ENCODE measurements at regions not wholly inside any gene's neighbourhood (a gene's known extent, or its start where the extent isn't known, plus 50 kb on each side); places are given as distances from the start of the nearest gene placed in this dataset.
"Not testable (repeated sequence)": the region's sequence is repeated elsewhere in the genome, so short reads cannot be mapped to it uniquely, and the experiment has no call there.

GRCh38 chr4:22573198-22573597 lies 57.3 kb upstream of the ADGRA3 start:
- no peak overlapping the region for H3K4me3 ChIP-seq (ENCODE audit: low read length)
- no peak for DNase-seq (ENCODE audit: low read depth, low spot score)

GRCh38 chr4:22573641-22574040 lies 57.8 kb upstream of the ADGRA3 start:
- H3K4me3 ChIP-seq (ENCODE audit: low read length) = no peak overlapping the region
- no peak for DNase-seq (ENCODE audit: low read depth, low spot score)

- H3K4me3 ChIP-seq (ENCODE audit: low read length) = no peak overlapping the region
- DNase-seq (ENCODE audit: low read depth, low spot score) = no peak
These were observed 58.6 kb upstream of the ADGRA3 start for GRCh38 chr4:22574424-22574823.

- no peak overlapping the region for H3K4me3 ChIP-seq (ENCODE audit: low read length)
- DNase-seq (ENCODE audit: low read depth, low spot score) = no peak
These were observed 59.0 kb upstream of the ADGRA3 start for GRCh38 chr4:22574880-22575279.

DNA sequence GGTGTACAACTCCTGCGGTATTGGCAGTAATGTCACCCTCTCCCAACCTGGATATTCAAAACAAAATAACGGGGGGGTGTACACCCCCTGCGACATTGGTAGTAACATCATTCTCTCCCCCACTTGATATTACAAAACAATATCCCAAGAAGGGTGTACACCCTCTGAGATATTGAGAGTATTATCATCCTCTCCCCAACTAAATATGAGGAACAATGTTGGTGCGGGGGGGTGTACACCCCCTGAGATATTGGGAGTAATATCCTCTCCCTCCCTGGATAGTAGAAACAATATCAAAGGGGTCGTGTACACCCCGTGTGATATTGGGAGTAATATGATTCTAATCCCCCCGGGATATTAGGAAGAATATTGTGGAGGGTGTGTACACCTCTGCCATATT lies 71.4 kb upstream of the ADGRA3 start:
- no peak overlapping the region for H3K4me3 ChIP-seq (ENCODE audit: low read length)
- no peak for DNase-seq (ENCODE audit: low read depth, low spot score)

DNA sequence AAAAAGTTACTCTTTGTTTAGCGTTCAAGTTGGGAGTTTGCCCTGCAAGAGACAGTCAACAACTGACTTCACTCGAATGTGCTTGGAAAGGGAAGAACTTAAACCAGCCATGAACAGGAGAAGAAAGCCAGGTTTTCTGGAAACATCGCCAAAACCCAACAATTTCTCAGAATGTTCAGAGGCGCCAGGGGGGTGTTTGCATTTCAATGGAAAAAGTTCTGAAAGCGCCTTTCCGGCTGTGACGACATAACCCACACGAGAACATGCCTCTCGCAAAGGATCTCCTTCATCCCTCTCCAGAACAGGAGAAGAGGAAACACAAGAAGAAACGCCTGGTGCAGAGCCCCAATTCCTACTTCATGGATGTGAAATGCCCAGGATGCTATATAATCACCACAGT lies 78.1 kb upstream of the ADGRA3 start:
- H3K4me3 ChIP-seq (ENCODE audit: low read length) = no peak overlapping the region
- DNase-seq (ENCODE audit: low read depth, low spot score) = no peak

DNA sequence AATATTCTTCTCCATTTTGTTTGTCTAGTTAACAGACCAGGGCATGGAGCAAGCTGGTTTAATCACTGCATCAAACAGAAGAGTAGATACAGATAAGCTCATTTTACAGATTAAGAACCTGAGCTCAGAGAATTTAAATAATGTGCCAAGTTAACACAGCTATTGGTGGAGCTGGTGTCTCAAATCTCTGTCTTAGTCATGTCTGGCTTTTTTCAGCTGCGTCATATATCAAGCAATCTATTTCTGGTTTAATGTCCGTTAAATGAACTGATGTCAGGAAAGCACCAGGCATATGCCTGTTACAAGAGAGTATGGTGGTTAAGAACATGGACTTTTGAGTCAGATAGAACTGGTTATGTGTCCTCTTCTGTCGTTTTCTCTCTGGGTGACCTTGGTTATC lies 79.8 kb upstream of the ADGRA3 start:
- H3K4me3 ChIP-seq (ENCODE audit: low read length) = no peak overlapping the region
- DNase-seq (ENCODE audit: low read depth, low spot score) = no peak

- no peak for DNase-seq (ENCODE audit: low read depth, low spot score)
- H3K4me3 ChIP-seq (ENCODE audit: low read length) = no peak overlapping the region
These were observed 80.5 kb upstream of the ADGRA3 start for GRCh38 chr4:22596409-22596808.

GRCh38 chr4:22597471-22597870 lies 81.6 kb upstream of the ADGRA3 start:
- DNase-seq (ENCODE audit: low read depth, low spot score) = no peak
- H3K4me3 ChIP-seq (ENCODE audit: low read length) = no peak overlapping the region

DNA sequence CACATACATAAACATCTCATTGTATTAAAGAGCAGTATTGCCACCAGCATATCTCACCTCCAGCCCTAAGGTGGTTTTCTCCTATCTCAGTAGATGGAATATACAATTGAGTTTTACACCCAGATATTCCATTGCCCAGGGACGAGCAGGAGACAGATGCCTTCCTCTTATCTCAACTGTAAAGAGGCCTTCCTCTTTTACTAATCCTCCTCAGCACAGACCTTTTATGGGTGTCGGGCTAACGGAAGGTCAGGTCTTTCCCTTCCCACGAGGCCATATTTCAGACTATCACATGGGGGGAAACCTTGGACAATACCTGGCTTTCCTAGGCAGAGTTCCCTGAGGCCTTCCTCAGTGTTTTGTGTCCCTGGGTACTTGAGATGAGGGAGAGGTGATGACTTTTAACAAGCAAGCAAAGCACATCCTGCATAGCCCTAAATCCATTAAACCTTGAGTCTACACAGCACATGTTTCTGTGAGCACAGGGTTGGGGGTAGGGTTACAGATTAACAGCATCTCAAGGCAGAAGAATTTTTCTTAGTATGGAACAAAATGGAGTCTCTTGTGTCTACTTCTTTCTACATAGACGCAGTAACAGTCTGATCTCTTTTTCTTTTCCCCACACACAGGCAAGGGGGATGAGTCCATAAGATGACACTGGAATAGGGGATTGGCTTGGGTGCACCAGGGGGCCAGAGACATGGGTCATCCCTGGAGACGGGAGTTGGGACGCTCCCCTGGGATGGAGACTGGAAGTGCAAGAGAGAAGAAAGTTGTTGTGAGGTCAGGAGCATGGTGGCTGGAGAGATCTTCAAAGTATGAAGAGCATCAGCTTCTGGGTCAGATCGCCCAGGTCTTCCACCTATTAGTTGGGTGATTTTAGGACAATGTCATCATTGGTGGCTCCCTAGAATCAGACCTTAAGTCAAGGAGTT lies 82.5 kb upstream of the ADGRA3 start:
- not testable (repeated sequence) for H3K4me3 ChIP-seq (ENCODE audit: low read length); DNase-seq (ENCODE audit: low read depth, low spot score)

DNA sequence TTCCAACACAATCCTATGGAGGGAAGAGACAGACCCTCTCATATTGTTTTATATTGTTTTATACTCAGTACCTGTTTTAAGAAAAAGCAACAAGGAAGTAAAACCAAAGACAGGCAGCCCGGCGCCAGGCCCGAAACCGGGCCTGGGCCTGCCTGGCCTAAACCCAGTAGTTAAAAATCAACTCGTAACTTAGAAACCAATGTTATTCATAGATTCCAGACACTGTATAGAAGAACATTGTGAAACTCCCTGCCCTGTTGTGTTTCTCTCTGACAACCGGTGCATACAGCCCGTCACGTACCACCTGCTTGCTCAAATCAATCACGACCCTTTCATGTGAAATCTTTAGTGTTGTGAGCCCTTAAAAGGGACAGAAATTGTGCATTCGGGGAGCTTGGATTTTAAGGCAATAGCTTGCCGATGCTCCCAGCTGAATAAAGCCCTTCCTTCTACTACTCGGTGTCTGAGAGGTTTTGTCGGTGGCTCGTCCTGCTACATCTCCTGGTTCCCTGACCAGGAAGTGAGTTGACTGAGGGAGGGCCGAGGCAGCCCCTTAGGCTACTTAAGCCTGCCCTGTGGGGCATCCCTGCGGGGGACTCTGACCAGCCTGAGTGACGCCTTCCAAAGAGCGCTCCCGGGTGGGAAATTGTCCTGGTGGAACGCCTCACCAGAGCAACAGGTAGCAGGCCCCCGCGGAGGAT lies 83.5 kb upstream of the ADGRA3 start:
- not testable (repeated sequence) for H3K4me3 ChIP-seq (ENCODE audit: low read length); DNase-seq (ENCODE audit: low read depth, low spot score)

DNA sequence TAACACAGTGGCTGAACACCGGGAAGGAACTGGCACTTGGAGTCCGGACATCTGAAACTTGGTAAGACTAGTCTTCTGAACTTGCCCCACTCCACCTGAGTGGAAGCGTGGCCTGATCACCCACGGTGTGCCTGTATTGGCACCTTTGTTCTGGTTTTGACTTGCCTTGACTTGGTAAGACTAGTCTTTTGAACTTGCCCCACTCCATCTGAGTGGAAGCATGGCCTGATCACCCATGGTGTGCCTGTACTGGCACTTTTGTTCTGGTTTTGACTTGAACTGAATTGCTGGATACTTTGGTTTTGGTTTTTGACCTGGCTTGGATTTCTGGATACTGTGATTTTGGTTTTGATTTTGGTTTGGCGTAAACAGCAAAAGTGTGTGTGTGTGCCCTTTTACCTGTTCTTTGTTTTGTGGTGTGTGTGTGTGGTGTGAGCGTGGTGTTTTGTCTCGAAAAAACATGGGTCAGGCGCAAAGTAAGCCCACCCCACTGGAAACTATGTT lies 84.1 kb upstream of the ADGRA3 start:
- not testable (repeated sequence) for H3K4me3 ChIP-seq (ENCODE audit: low read length); DNase-seq (ENCODE audit: low read depth, low spot score)

- not testable (repeated sequence) for H3K4me3 ChIP-seq (ENCODE audit: low read length); DNase-seq (ENCODE audit: low read depth, low spot score)
These were observed 85.8 kb upstream of the ADGRA3 start for GRCh38 chr4:22601638-22602037.

DNA sequence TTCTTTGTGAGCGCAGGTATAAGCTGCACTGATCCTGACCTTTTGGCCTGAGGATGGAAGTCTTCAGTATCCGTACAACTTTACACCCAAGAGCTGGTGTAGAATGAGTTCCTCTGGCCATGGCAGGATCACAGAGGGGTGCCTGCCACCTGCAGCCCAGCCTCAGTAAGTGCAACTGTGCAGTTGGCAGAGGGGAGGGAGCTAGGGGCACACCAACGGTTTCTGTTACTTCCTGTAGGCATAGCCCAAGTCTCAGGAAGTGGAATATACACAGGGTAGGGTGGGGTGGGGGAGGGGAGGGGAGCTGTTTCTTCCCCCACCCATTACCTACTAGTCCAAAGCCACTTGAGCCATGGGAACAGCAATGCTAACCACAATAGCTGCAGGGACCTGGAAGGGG lies 85.4 kb upstream of the GBA3 start:
- DNase-seq (ENCODE audit: low read depth, low spot score) = peak; percentile 92
- no peak overlapping the region for H3K4me3 ChIP-seq (ENCODE audit: low read length)

DNA sequence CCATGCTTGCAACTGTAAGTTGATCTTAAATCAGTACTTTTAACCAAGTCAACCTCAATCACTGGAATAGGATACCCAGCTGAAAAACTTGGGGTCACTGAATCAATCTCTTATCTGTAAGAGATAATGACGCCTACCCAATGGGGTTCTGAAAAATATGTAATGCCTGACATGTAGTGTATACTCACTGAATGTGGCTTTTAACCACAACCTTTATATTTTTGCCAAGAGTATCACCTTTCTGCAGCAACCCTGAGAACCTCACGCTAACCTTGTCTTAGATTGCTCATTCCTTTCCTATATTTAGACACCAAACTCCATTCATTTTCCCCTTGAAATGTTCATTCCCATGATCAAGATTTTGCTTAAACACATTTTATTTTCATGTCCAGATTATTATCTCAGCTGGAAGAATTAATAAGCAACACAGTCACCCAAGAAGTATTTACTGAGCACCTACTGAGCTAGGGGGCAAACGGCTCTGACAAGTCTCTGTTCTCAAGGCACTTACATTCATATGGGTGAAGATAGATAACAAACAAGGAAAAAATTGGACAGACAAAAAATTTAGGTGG lies 82.7 kb upstream of the GBA3 start:
- DNase-seq (ENCODE audit: low read depth, low spot score); H3K4me3 ChIP-seq (ENCODE audit: low read length): not testable (repeated sequence)

DNA sequence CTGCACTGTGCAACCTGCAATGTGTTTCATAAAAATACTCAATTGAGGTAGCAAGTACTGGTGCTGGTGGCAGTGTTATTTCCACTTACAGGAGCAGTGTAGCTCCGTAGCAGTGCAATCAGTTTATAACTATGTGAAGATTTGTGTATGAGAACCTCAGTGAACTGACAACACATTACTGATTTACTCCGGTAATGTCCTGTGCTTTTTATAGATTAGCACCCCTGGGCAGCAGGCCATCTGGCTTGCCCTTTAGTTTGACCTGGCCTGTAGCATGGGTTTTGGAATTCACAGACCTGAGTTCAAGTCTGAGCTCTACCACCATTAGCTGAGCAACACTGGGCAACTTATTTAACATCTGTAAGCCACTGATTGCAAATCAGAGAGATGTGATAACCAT lies 78.6 kb upstream of the GBA3 start:
- no peak for DNase-seq (ENCODE audit: low read depth, low spot score)
- no peak overlapping the region for H3K4me3 ChIP-seq (ENCODE audit: low read length)

DNA sequence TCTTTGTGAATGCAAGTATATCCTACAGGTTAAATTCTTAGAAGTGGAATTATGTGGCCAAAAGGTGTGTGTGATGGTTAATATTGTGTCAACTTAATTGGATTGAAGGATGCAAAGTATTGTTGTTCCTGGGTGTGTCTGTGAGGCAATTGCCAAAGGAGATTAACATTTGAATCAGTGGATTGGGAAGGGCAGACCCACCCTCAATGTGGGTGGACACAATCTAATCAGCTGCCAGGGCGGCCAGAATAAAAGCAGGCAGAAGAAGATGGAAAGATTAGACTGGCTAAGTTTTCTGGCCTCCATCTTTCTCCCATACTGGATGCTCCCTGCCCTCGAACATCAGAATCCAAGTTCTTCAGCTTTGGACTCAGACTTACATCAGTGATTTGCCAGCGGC lies 76.2 kb upstream of the GBA3 start:
- no peak for DNase-seq (ENCODE audit: low read depth, low spot score)
- H3K4me3 ChIP-seq (ENCODE audit: low read length) = no peak overlapping the region

GRCh38 chr4:22620144-22620543 lies 72.6 kb upstream of the GBA3 start:
- H3K4me3 ChIP-seq (ENCODE audit: low read length); DNase-seq (ENCODE audit: low read depth, low spot score): not testable (repeated sequence)

DNA sequence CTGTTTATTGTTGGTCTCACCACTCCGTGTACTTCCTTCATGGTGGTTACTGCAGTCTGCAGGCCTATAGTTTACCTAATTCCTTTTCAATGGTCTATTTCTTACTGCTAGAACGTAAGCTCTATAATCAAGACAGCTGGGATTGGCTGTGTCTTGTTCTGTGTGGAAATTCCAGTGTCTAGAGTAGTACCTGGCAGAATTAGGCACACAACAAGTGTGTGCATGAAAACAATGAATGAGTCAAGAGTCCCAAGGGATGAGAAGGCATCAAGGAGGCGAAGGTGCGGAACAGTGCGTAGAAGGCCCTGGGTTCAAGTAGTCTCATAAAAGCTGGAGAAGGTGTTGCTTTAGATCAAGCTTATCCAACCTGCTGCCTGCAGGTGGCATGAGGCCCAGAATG lies 70.8 kb upstream of the GBA3 start:
- DNase-seq (ENCODE audit: low read depth, low spot score) = not testable (repeated sequence)

GRCh38 chr4:22624002-22624401 lies 68.7 kb upstream of the GBA3 start:
- not testable (repeated sequence) for H3K4me3 ChIP-seq (ENCODE audit: low read length); DNase-seq (ENCODE audit: low read depth, low spot score)

More for the DNA sequence above, 70.8 kb upstream of the GBA3 start:
- not testable (repeated sequence) for H3K4me3 ChIP-seq (ENCODE audit: low read length)
